Kidney capillary endothelial cell (primary cell): ENCODE measurements at regions not wholly inside any gene's neighbourhood (a gene's known extent, or its start where the extent isn't known, plus 50 kb on each side); places are given as distances from the start of the nearest gene placed in this dataset.
"Not testable (repeated sequence)": the region's sequence is repeated elsewhere in the genome, so short reads cannot be mapped to it uniquely, and the experiment has no call there.

Experiments used
- DNase-seq: peaks from one replicate; pipeline ENCODE4 v3.0.0-alpha.2; 2018; ENCODE audit warnings: low spot score

- no peak for DNase-seq
These were observed 55.9 kb downstream of the BHLHE40 start for GRCh38 chr3:5035113-5035512.

- no peak for DNase-seq
These were observed 56.6 kb downstream of the BHLHE40 start for GRCh38 chr3:5035692-5036391.

- DNase-seq = no peak
These were observed 57.1 kb downstream of the BHLHE40 start for GRCh38 chr3:5036392-5036766.

GRCh38 chr3:5036858-5037257 lies 57.6 kb downstream of the BHLHE40 start:
- no peak for DNase-seq

- DNase-seq = no peak
These were observed 60.3 kb downstream of the BHLHE40 start for GRCh38 chr3:5039585-5039984.

GRCh38 chr3:5041315-5041714 lies 62.1 kb downstream of the BHLHE40 start:
- DNase-seq = no peak

- no peak for DNase-seq
These were observed 66.7 kb downstream of the BHLHE40 start for GRCh38 chr3:5045961-5046360.

- no peak for DNase-seq
These were observed 68.7 kb downstream of the BHLHE40 start for GRCh38 chr3:5047764-5048419.

GRCh38 chr3:5051772-5052171 lies 70.3 kb upstream of the ARL8B start:
- no peak for DNase-seq

- no peak for DNase-seq
These were observed 69.8 kb upstream of the ARL8B start for GRCh38 chr3:5052247-5052646.

- DNase-seq = no peak
These were observed 68.9 kb upstream of the ARL8B start for GRCh38 chr3:5053021-5053831.

- no peak for DNase-seq
These were observed 68.0 kb upstream of the ARL8B start for GRCh38 chr3:5054098-5054497.

- not testable (repeated sequence) for DNase-seq
These were observed 67.5 kb upstream of the ARL8B start for GRCh38 chr3:5054579-5054978.

GRCh38 chr3:5055357-5056110 lies 66.6 kb upstream of the ARL8B start:
- DNase-seq = no peak

GRCh38 chr3:5056111-5056391 lies 66.0 kb upstream of the ARL8B start:
- no peak for DNase-seq

- DNase-seq = no peak
These were observed 64.8 kb upstream of the ARL8B start for GRCh38 chr3:5057272-5057671.

- peak; percentile 78 for DNase-seq
These were observed 64.2 kb upstream of the ARL8B start for GRCh38 chr3:5057857-5058324.

- DNase-seq = no peak
These were observed 63.6 kb upstream of the ARL8B start for GRCh38 chr3:5058471-5058951.

GRCh38 chr3:5059782-5060181 lies 62.3 kb upstream of the ARL8B start:
- DNase-seq = no peak

GRCh38 chr3:5061218-5061569 lies 60.9 kb upstream of the ARL8B start:
- DNase-seq = no peak

GRCh38 chr3:5063724-5064123 lies 58.4 kb upstream of the ARL8B start:
- no peak for DNase-seq

- no peak for DNase-seq
These were observed 53.5 kb upstream of the ARL8B start for GRCh38 chr3:5068531-5069050.
